ENCODE measurements at regions not wholly inside any gene's neighbourhood (a gene's known extent, or its start where the extent isn't known, plus 50 kb on each side); places are given as distances from the start of the nearest gene placed in this dataset.

DNA sequence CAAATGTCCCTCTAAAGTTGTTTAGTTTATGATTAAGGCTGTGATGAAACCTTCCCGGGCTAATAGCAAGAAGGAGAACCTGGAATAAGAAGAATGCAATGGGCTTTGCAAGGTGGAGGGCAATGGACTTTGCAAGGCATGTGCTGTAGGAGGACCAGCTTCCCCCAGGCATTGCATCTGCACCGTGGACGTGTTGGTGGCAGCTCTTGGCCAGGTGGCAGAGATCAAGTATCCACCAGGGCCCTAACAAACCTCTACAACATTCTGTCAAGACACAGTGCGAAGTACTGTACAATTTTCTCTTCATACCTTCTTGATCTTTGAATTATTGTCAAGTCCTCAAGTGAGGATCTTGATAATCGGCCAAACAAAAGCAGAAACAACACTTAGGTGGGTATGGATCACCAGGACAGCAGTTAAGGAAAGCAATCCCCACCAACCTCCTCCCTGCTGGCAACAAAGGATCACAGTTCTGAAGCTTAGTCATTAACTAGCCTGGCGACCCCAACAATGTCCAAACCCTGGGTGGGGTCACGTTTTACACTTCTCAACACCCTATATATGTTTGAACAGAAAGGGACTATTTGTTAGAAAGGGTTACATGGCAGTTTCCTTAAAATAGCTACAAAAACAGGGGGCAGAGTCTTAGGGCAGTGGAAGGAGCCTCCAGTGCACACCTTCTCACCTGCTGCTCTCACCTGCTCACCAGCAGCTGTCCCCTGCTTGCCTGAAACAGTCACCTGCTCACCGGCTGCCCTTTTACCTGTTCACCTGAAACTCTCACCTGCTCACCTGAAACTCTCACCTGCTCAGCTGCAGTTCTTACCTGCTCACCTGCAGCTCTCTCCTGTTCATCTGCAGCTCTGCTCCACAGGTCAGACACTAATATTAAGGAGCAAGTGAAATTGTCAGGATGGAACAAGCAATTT is 137.9 kb upstream of the LIPC start:
- no peak for TF ChIP-seq CTCF (IDR thresholded peaks at IDR 0.05)
- H3K36me3 ChIP-seq = no peaks in the 10 kb centered on the region
- no peak overlapping the region for H3K4me3 ChIP-seq
- peak; percentile 41 for DNase-seq
- no peaks in the 10 kb centered on the region for H3K9me3 ChIP-seq
- intact Hi-C loops (cut with DNase I) = no loop called here
- H3K27ac ChIP-seq = no peak overlapping the region
- H3K27me3 ChIP-seq = no peaks in the 10 kb centered on the region
- H3K4me1 ChIP-seq = no peaks in the 10 kb centered on the region
- H3K9ac ChIP-seq (ENCODE audit: low read depth in 2 of 2, low read length in 2 of 2) = no peak overlapping the region

- H3K27me3 ChIP-seq = no peaks in the 10 kb centered on the region
These were observed 137.0 kb upstream of the LIPC start for GRCh38 chr15:58294681-58295254.

DNA sequence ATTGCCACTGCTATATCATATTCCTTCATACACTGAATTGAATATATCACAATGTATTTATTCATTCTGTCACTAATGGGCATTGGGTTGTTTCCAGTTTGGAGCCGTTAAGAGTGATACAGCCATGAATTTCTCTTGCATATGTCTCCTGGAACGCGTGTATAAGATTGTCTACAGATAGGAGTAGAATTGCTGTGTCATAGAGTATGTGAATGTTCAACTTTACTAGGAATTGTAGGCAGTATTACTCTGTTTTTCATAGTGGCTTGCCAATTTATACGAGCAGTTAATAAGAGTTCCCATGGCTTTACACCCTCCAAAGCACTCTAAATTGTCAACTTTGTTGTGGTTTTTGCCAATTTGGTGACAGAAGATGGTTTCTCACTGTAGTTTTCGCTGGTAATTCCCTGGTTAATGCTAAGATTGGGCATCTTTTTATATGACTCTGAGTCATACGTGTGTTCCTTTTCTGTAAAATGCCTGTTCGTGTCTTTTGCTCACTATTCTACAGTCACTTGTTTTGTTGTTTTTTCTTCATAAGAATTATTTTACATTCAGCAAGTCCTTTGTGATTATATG is 136.1 kb upstream of the LIPC start:
- Histone ChIP-seq H3K27ac (no peak overlapping the region), H3K27me3 (no peaks in the 10 kb centered on the region), H3K4me1 (no peaks in the 10 kb centered on the region), H3K4me3 (no peak overlapping the region), H3K9me3 (no peaks in the 10 kb centered on the region), H3K36me3 (no peaks in the 10 kb centered on the region), H3K9ac (ENCODE audit: low read depth in 2 of 2, low read length in 2 of 2) (no peak overlapping the region)
- intact Hi-C loops (cut with DNase I) = no loop called here
- DNase-seq = no peak
- no peak for TF ChIP-seq CTCF (IDR thresholded peaks at IDR 0.05)

More at GRCh38 chr15:58294681-58295254, 137.0 kb upstream of the LIPC start:
- H3K4me3 ChIP-seq = no peak overlapping the region
- no peaks in the 10 kb centered on the region for H3K9me3 ChIP-seq
- no peak for DNase-seq
- H3K36me3 ChIP-seq = no peaks in the 10 kb centered on the region
- no peak for TF ChIP-seq CTCF (IDR thresholded peaks at IDR 0.05)
- no peaks in the 10 kb centered on the region for H3K4me1 ChIP-seq
- intact Hi-C loops (cut with DNase I) = no loop called here
- no peak overlapping the region for H3K9ac ChIP-seq (ENCODE audit: low read depth in 2 of 2, low read length in 2 of 2)
- H3K27ac ChIP-seq = no peak overlapping the region

GRCh38 chr15:58296276-58296675 is 135.5 kb upstream of the LIPC start:
- no peak overlapping the region for H3K9ac ChIP-seq (ENCODE audit: low read depth in 2 of 2, low read length in 2 of 2)

More at GRCh38 chr15:58296276-58296675, 135.5 kb upstream of the LIPC start:
- DNase-seq = no peak
- H3K27me3 ChIP-seq = no peaks in the 10 kb centered on the region
- H3K9me3 ChIP-seq = no peaks in the 10 kb centered on the region
- no peak for TF ChIP-seq CTCF (IDR thresholded peaks at IDR 0.05)
- no peak overlapping the region for H3K4me3 ChIP-seq
- intact Hi-C loops (cut with DNase I) = no loop called here
- H3K27ac ChIP-seq = no peak overlapping the region
- no peaks in the 10 kb centered on the region for H3K4me1 ChIP-seq
- H3K36me3 ChIP-seq = no peaks in the 10 kb centered on the region

All from colonic mucosa (tissue), 4 donors.